HepG2 (cell line): ENCODE measurements at regions not wholly inside any gene's neighbourhood (a gene's known extent, or its start where the extent isn't known, plus 50 kb on each side); places are given as distances from the start of the nearest gene placed in this dataset.

Experiments used
- CSRNP1 ChIP-seq: sonication (generic); formaldehyde crosslinking; IDR thresholded peaks from 2 replicates; pipeline ENCODE4 v1.8.1; 2023; ENCODE audit warnings: mild to moderate bottlenecking, missing genetic modification reagents
- DMTF1 ChIP-seq: sonication (generic); formaldehyde crosslinking; IDR thresholded peaks from 2 replicates; pipeline ENCODE4 v1.4.0; 2020; ENCODE audit warnings: mild to moderate bottlenecking, missing genetic modification reagents
- HOXA7 ChIP-seq: sonication (generic); formaldehyde crosslinking; IDR thresholded peaks from 2 replicates; pipeline ENCODE4 v1.8.1; 2022; ENCODE audit warnings: mild to moderate bottlenecking, missing genetic modification reagents, moderate library complexity
- IKZF1 ChIP-seq: fragments of 450-650 bp; IDR thresholded peaks from 2 replicates; pipeline ENCODE4 v1.7.1; 2016
- JUN ChIP-seq: sonication (generic); formaldehyde crosslinking; IDR thresholded peaks from 2 replicates; pipeline ENCODE4 v1.4.0; 2020; ENCODE audit warnings: mild to moderate bottlenecking, missing genetic modification reagents
- MED1 ChIP-seq: sonication (generic); formaldehyde crosslinking; IDR thresholded peaks from 2 replicates; pipeline ENCODE4 v1.4.0; 2020; ENCODE audit warnings: missing genetic modification reagents
- MLXIP ChIP-seq: sonication (generic); formaldehyde crosslinking; IDR thresholded peaks from 2 replicates; pipeline ENCODE4 v1.9.0; 2021; ENCODE audit warnings: missing genetic modification reagents, borderline replicate concordance
- NFIB ChIP-seq: sonication (generic); formaldehyde crosslinking; IDR thresholded peaks from 2 replicates; pipeline ENCODE4 v1.9.0; 2021; ENCODE audit warnings: missing genetic modification reagents, mild to moderate bottlenecking, borderline replicate concordance
- NONO ChIP-seq, 2 experiments: fragments of 450-650 bp in 1 of 2; sonication (generic) in 1 of 2; formaldehyde crosslinking in 1 of 2; IDR thresholded peaks in 1 of 2; conservative IDR thresholded peaks in 1 of 2; 2 replicates each; pipeline versions ENCODE4 v1.6.1 to v1.8.0; 2017 to 2022; ENCODE audit warnings: mild to moderate bottlenecking in 1 of 2, missing genetic modification reagents in 1 of 2, moderate library complexity in 1 of 2
- TFDP1 ChIP-seq: IDR thresholded peaks from 2 replicates; pipeline ENCODE4 v1.6.1; 2016; ENCODE audit warnings: missing compliant biosample characterization, missing genetic modification reagents, borderline replicate concordance
- THAP9 ChIP-seq: sonication (generic); formaldehyde crosslinking; IDR thresholded peaks from 2 replicates; pipeline ENCODE4; 2020; ENCODE audit warnings: missing genetic modification reagents, mild to moderate bottlenecking, borderline replicate concordance
- ZGPAT ChIP-seq: IDR thresholded peaks from 2 replicates; pipeline ENCODE4 v1.6.1; 2016; ENCODE audit warnings: mild to moderate bottlenecking
- ZNF296 ChIP-seq: sonication (generic); formaldehyde crosslinking; conservative IDR thresholded peaks from 2 replicates; pipeline ENCODE4 v1.5.0; 2020; ENCODE audit warnings: mild to moderate bottlenecking, missing genetic modification reagents
- ZNF703 ChIP-seq: sonication (generic); formaldehyde crosslinking; IDR thresholded peaks from 2 replicates; pipeline ENCODE4 v1.5.1; 2020; ENCODE audit warnings: missing genetic modification reagents, mild to moderate bottlenecking, moderate library complexity, borderline replicate concordance

- no peak for TF ChIP-seq TFDP1 (CRISPR knock-in tag)
- TF ChIP-seq MED1 (CRISPR knock-in tag) = no peak
- TF ChIP-seq THAP9 = no peak
- TF ChIP-seq HOXA7 = no peak
- no peak for TF ChIP-seq CSRNP1 (CRISPR knock-in tag)
- peak; percentile 47; the same call in 1 of the 2 replicates for TF ChIP-seq ZGPAT
- TF ChIP-seq IKZF1 = no peak
- no peak for TF ChIP-seq DMTF1
- no peak for TF ChIP-seq NONO (IDR thresholded peaks at IDR 0.05)
- TF ChIP-seq NONO (CRISPR knock-in tag; conservative IDR thresholded peaks at IDR 0.05) = no peak
- TF ChIP-seq ZNF703 (CRISPR knock-in tag) = no peak
- TF ChIP-seq MLXIP (CRISPR knock-in tag) = no peak
- TF ChIP-seq JUN (CRISPR knock-in tag) = no peak
- TF ChIP-seq ZNF296 (CRISPR knock-in tag) = no peak
- TF ChIP-seq NFIB (CRISPR knock-in tag) = no peak
Measured at GRCh38 chr10:28940158-28940888, 263.0 kb downstream of the BAMBI start (continued).
